ENCODE measurements at regions not wholly inside any gene's neighbourhood (a gene's known extent, or its start where the extent isn't known, plus 50 kb on each side); places are given as distances from the start of the nearest gene placed in this dataset.

GRCh38 chr10:125442856-125443540 is 240.0 kb downstream of the TEX36 start:
- no TSS peak for BruUV-seq (replicated peaks)
- ChIA-PET SMC1A (ENCODE audit: uncharacterized antibody, unreplicated experiment) (no interaction called here), CTCF (no interaction called here), POLR2A (no interaction called here), RAD21 (ENCODE audit: unreplicated experiment) (no interaction called here)
- Histone ChIP-seq H3K36me3 (ENCODE audit: control insufficient read depth in 2 of 2, insufficient read depth in 2 of 2, low read length in 1 of 2) (no peaks in the 10 kb centered on the region), H3K9ac (ENCODE audit: control insufficient read depth, insufficient read depth, low read length) (no peak overlapping the region), H3K4me3 (no peak overlapping the region), H3K4me1 (ENCODE audit: control insufficient read depth, insufficient read depth, low read length) (no peaks in the 10 kb centered on the region), H4K20me1 (ENCODE audit: control insufficient read depth, insufficient read depth) (no peaks in the 10 kb centered on the region), H2AFZ (ENCODE audit: control insufficient read depth, low read depth, low read length) (no peak overlapping the region), H3K79me2 (ENCODE audit: control insufficient read depth, insufficient read depth, low read length) (no peaks in the 10 kb centered on the region), H3K4me2 (ENCODE audit: control insufficient read depth, insufficient read depth) (no peak overlapping the region), H3K27ac (ENCODE audit: control insufficient read depth, insufficient read depth) (no peak overlapping the region), H3K9me3 (replicated peaks; ENCODE audit: control insufficient read depth, insufficient read depth, low read length) (no peaks in the 10 kb centered on the region), H3K27me3 (replicated peaks in 1 of 2; ENCODE audit: control insufficient read depth in 2 of 2, insufficient read depth in 2 of 2, low read length in 1 of 2) (no peaks in the 10 kb centered on the region; a peak in 1 of 4 replicates)
- intact Hi-C loops (cut with micrococcal nuclease; ENCODE audit: unreplicated experiment) (no loop called here), in situ Hi-C loops (cut with MboI) (no loop called here)
- TF ChIP-seq ZNF274 (IDR thresholded peaks at IDR 0.05; ENCODE audit: insufficient read depth, insufficient read length): no peak
- no peak for TF ChIP-seq SMAD1 (IDR thresholded peaks at IDR 0.05; ENCODE audit: low read depth, partially characterized antibody)
- no peak for TF ChIP-seq CTCF (IDR thresholded peaks at IDR 0.05 in 2 of 3, conservative IDR thresholded peaks at IDR 0.05 in 1 of 3; ENCODE audit: control insufficient read depth in 2 of 3, extremely low read depth in 1 of 3, insufficient read depth in 1 of 3, low read depth in 3 of 3, low read length in 3 of 3)
- TF ChIP-seq RFX5 (IDR thresholded peaks at IDR 0.05; ENCODE audit: low read depth, low read length): no peak
- no peak for TF ChIP-seq PAX5 (IDR thresholded peaks at IDR 0.05; ENCODE audit: borderline replicate concordance, low read depth, low read length)
- 32% methylated on average over 13 of the region's 13 CpGs for WGBS (ENCODE audit: insufficient coverage, insufficient replicate concordance, low lambda C conversion rate, missing lambda C conversion rate)
- DNase-seq (ENCODE audit: low read depth, low spot score) (no peak), FAIRE-seq (no peak), ATAC-seq (no peak)

- no peak overlapping the region for H2AFZ ChIP-seq (ENCODE audit: control insufficient read depth, low read depth, low read length)
- no peaks in the 10 kb centered on the region for H3K9me3 ChIP-seq (replicated peaks; ENCODE audit: control insufficient read depth, insufficient read depth, low read length)
- in situ Hi-C loops (cut with MboI) (no loop called here), intact Hi-C loops (cut with micrococcal nuclease; ENCODE audit: unreplicated experiment) (no loop called here)
- no peak overlapping the region for H3K4me2 ChIP-seq (ENCODE audit: control insufficient read depth, insufficient read depth)
- H4K20me1 ChIP-seq (ENCODE audit: control insufficient read depth, insufficient read depth): no peaks in the 10 kb centered on the region
- BruUV-seq (replicated peaks): no TSS peak
- POLR2A ChIA-PET: no interaction called here
- RAD21 ChIA-PET (ENCODE audit: unreplicated experiment): no interaction called here
- FAIRE-seq (no peak), ATAC-seq (no peak), DNase-seq (ENCODE audit: low read depth, low spot score) (no peak)
- H3K27me3 ChIP-seq (replicated peaks in 1 of 2; ENCODE audit: control insufficient read depth in 2 of 2, insufficient read depth in 2 of 2, low read length in 1 of 2): no peaks in the 10 kb centered on the region
- WGBS (ENCODE audit: insufficient coverage, insufficient replicate concordance, low lambda C conversion rate, missing lambda C conversion rate): 31% methylated on average over 4 of the region's 4 CpGs
- no peak overlapping the region for H3K4me3 ChIP-seq
- H3K9ac ChIP-seq (ENCODE audit: control insufficient read depth, insufficient read depth, low read length): no peak overlapping the region
- H3K36me3 ChIP-seq (ENCODE audit: control insufficient read depth in 2 of 2, insufficient read depth in 2 of 2, low read length in 1 of 2): no peaks in the 10 kb centered on the region
- H3K79me2 ChIP-seq (ENCODE audit: control insufficient read depth, insufficient read depth, low read length): no peaks in the 10 kb centered on the region
- SMC1A ChIA-PET (ENCODE audit: uncharacterized antibody, unreplicated experiment): no interaction called here
- CTCF ChIA-PET: no interaction called here
- no peak for TF ChIP-seq MXI1 (IDR thresholded peaks at IDR 0.05; ENCODE audit: low read depth, low read length)
- TF ChIP-seq MYB (IDR thresholded peaks at IDR 0.05; ENCODE audit: borderline replicate concordance, low read depth, low read length): no peak
- no peak for TF ChIP-seq ETV6 (conservative IDR thresholded peaks at IDR 0.05 in 1 of 2, IDR thresholded peaks at IDR 0.05 in 1 of 2; ENCODE audit: borderline replicate concordance in 1 of 2, low read depth in 1 of 2)
- no peak for TF ChIP-seq MEF2B (IDR thresholded peaks at IDR 0.05; ENCODE audit: partially characterized antibody, poor library complexity, severe bottlenecking)
- no peak for TF ChIP-seq POLR2A (IDR thresholded peaks at IDR 0.05; ENCODE audit: low read depth, low read length)
- TF ChIP-seq CREB1 (IDR thresholded peaks at IDR 0.05; ENCODE audit: low read depth): no peak
- TF ChIP-seq BCL3 (IDR thresholded peaks at IDR 0.05; ENCODE audit: borderline replicate concordance, insufficient read depth, low read depth, low read length, poor library complexity, severe bottlenecking): no peak
- no peak for TF ChIP-seq DPF2 (IDR thresholded peaks at IDR 0.05)
- no peak for TF ChIP-seq SPI1 (IDR thresholded peaks at IDR 0.05; ENCODE audit: borderline replicate concordance, insufficient read depth, low read depth, low read length)
- H3K27ac ChIP-seq (ENCODE audit: control insufficient read depth, insufficient read depth): no peak overlapping the region
- no peaks in the 10 kb centered on the region for H3K4me1 ChIP-seq (ENCODE audit: control insufficient read depth, insufficient read depth, low read length)
Measured at GRCh38 chr10:125441151-125441550, 241.8 kb downstream of the TEX36 start.
